B cell (primary cell): ENCODE measurements at regions not wholly inside any gene's neighbourhood (a gene's known extent, or its start where the extent isn't known, plus 50 kb on each side); places are given as distances from the start of the nearest gene placed in this dataset.

Experiments
- EZH2 ChIP-seq: IDR thresholded peaks from 2 replicates; pipeline ENCODE4 v1.6.1; 2012; ENCODE audit warnings: borderline replicate concordance, low read depth, mild to moderate bottlenecking, moderate library complexity, low read length; ENCODE audit not compliant: insufficient read depth, poor library complexity, severe bottlenecking
- TF ChIP-seq, protein P1 (sequence below): fragments of 200-600 bp; IDR thresholded peaks from one replicate; pipeline ENCODE4 v1.8.0; 2022; ENCODE audit warnings: antibody characterized with exemption, mild to moderate bottlenecking

DNA sequence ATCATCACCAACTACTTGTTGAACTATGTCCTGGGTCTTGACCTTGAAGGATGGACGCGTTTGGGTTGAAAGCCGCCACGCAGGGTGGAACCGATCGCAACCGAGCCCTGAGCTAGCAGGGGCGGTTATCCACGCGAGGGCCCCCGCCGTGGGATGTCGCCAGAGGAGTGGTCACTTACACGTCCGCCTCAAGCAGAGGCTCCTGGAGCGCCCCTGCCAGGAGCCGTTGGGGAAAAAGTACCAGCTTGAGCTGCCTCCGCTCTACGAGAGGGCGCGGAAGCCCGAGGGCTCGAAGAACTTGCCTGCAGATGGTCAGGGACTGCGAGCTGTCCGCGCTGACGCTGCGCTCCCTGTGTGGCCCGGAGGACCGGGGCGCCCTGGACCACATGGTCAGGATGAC, 100.7 kb upstream of the OR4C13 start:
- TF ChIP-seq, protein P1, sequence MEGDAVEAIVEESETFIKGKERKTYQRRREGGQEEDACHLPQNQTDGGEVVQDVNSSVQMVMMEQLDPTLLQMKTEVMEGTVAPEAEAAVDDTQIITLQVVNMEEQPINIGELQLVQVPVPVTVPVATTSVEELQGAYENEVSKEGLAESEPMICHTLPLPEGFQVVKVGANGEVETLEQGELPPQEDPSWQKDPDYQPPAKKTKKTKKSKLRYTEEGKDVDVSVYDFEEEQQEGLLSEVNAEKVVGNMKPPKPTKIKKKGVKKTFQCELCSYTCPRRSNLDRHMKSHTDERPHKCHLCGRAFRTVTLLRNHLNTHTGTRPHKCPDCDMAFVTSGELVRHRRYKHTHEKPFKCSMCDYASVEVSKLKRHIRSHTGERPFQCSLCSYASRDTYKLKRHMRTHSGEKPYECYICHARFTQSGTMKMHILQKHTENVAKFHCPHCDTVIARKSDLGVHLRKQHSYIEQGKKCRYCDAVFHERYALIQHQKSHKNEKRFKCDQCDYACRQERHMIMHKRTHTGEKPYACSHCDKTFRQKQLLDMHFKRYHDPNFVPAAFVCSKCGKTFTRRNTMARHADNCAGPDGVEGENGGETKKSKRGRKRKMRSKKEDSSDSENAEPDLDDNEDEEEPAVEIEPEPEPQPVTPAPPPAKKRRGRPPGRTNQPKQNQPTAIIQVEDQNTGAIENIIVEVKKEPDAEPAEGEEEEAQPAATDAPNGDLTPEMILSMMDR = no peak
- TF ChIP-seq EZH2 = no peak
